Osteocyte (in vitro differentiated cells): ENCODE measurements at regions not wholly inside any gene's neighbourhood (a gene's known extent, or its start where the extent isn't known, plus 50 kb on each side); places are given as distances from the start of the nearest gene placed in this dataset.

Experiments
- DNase-seq: peaks from one replicate; pipeline ENCODE4 v3.0.0; 2021; ENCODE audit warnings: mixed read lengths; ENCODE audit not compliant: unreplicated experiment; ENCODE audit errors: extremely low spot score
- H3K27ac Mint-ChIP-seq: one replicate; pipeline ENCODE4 v1.8.0; 2021; ENCODE audit warnings: mild to moderate bottlenecking, mixed read lengths; ENCODE audit not compliant: unreplicated experiment
- H3K27me3 Mint-ChIP-seq: one replicate; pipeline ENCODE4 v1.8.0; 2021; ENCODE audit warnings: mixed read lengths; ENCODE audit not compliant: unreplicated experiment
- H3K36me3 Mint-ChIP-seq: one replicate; pipeline ENCODE4 v1.8.0; 2021; ENCODE audit warnings: mixed read lengths; ENCODE audit not compliant: unreplicated experiment
- H3K4me1 Mint-ChIP-seq: one replicate; pipeline ENCODE4 v1.8.0; 2021; ENCODE audit warnings: mixed read lengths; ENCODE audit not compliant: unreplicated experiment
- H3K4me3 Mint-ChIP-seq: one replicate; pipeline ENCODE4 v1.8.0; 2021; ENCODE audit warnings: mild to moderate bottlenecking, moderate library complexity, mixed read lengths; ENCODE audit not compliant: unreplicated experiment
- H3K9me3 Mint-ChIP-seq: one replicate; pipeline ENCODE4 v1.8.0; 2021; ENCODE audit warnings: mixed read lengths; ENCODE audit not compliant: unreplicated experiment
- CTCF ChIP-seq: fragments of 200-600 bp; sonication (generic); IDR thresholded peaks from 2 replicates; pipeline ENCODE4 v1.5.0; 2021; ENCODE audit warnings: antibody characterized with exemption, mild to moderate bottlenecking, moderate library complexity

DNA sequence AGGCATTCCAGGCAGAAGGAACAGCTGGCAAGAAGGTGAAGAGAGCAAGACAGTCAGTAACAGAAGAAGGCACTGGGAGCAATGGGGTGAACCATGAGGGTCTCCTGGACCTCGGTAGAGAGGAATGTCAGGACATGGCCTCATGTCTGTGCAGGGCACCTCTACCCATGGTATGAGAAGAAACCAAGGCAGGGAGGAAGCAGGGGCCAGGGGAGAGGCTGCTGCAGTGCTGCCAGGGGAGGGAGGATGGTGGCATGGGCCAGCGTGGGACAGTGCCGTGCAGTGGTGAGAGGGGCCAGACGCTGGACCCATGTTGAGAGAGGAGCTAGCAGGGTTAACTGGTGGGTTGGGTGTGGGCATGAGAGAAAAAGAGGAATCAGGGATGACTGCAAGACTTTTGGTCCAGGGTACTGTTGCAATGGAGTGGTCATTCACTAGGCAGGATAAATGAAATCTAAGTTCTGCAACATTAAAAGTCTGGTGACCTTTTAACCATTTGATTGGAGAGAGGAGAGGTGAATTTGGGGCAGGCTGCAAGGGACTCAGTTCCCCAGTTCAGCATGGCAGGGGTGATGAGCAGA lies 577.6 kb downstream of the MATN1 start:
- peak; percentile 77 for DNase-seq
- H3K27ac Mint-ChIP-seq, result no peak overlapping the region
- no peaks in the 10 kb centered on the region for H3K36me3 Mint-ChIP-seq
- H3K4me1 Mint-ChIP-seq, result no peaks in the 10 kb centered on the region
- H3K9me3 Mint-ChIP-seq, result no peaks in the 10 kb centered on the region
- TF ChIP-seq CTCF, result no peak
- no peak overlapping the region for H3K4me3 Mint-ChIP-seq
- peaks cover 2% of the 10 kb centered on the region for H3K27me3 Mint-ChIP-seq

- H3K27me3 Mint-ChIP-seq, result peaks cover 2% of the 10 kb centered on the region
- no peaks in the 10 kb centered on the region for H3K36me3 Mint-ChIP-seq
- no peaks in the 10 kb centered on the region for H3K9me3 Mint-ChIP-seq
- no peak overlapping the region for H3K27ac Mint-ChIP-seq
- DNase-seq, result peak; percentile 32
- no peak for TF ChIP-seq CTCF
- H3K4me1 Mint-ChIP-seq, result no peaks in the 10 kb centered on the region
- H3K4me3 Mint-ChIP-seq, result no peak overlapping the region
Observed at GRCh38 chr1:30144831-30145230, 578.6 kb downstream of the MATN1 start.

DNA sequence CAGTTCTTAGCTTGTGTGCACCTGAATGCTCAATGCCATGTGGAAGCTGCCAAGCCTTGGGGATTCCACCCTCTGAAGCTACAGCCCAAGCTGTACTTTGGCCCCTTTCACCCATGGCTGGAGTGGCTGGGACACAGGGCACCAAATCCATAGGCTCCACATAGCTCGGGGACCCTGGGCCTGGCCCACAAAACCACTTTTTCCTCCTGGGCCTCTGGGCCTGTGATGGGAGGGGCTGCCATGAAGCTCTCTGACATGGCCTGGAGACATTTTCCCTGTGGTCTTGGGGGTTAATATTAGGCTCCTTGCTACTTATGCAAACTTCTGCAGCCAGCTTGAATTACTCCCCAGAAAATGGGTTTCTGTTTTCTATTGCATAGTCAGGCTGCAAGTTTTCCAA lies 579.9 kb downstream of the MATN1 start:
- Mint-ChIP-seq H3K36me3 (no peaks in the 10 kb centered on the region), H3K27ac (no peak overlapping the region), H3K27me3 (peaks cover 2% of the 10 kb centered on the region), H3K4me3 (no peak overlapping the region), H3K9me3 (no peaks in the 10 kb centered on the region), H3K4me1 (no peaks in the 10 kb centered on the region)
- DNase-seq, result peak; percentile 34
- no peak for TF ChIP-seq CTCF

GRCh38 chr1:30140566-30140965 lies 582.8 kb downstream of the MATN1 start:
- Mint-ChIP-seq H3K9me3 (no peaks in the 10 kb centered on the region), H3K27ac (no peak overlapping the region), H3K4me3 (no peak overlapping the region), H3K27me3 (no peaks in the 10 kb centered on the region), H3K36me3 (no peaks in the 10 kb centered on the region), H3K4me1 (no peaks in the 10 kb centered on the region)
- no peak for DNase-seq
- no peak for TF ChIP-seq CTCF

DNA sequence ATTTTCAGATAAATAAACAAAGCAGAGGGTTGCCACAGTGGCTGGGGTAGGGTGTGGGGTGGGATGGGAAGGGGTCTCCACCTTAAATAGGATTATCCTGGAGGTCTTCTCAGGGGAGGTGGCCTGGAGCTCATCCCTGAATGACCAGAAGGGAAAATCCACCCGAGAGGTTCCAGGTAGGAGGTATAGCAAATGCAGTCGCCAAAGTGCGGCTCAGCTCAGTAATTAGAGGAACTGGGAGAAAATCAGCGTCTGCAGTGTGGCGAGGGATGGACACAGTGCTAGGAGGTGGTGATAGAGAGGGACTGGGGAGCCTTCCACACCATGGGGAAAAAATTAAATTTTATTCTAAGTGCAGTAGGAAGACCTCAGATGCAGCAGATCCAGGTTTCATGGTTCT lies 584.5 kb downstream of the MATN1 start:
- Mint-ChIP-seq H3K36me3 (no peaks in the 10 kb centered on the region), H3K27ac (no peak overlapping the region), H3K4me1 (no peaks in the 10 kb centered on the region), H3K4me3 (no peak overlapping the region), H3K9me3 (no peaks in the 10 kb centered on the region), H3K27me3 (no peaks in the 10 kb centered on the region)
- no peak for TF ChIP-seq CTCF
- no peak for DNase-seq
